Medulla oblongata (tissue), 1 donor: ENCODE measurements at regions not wholly inside any gene's neighbourhood (a gene's known extent, or its start where the extent isn't known, plus 50 kb on each side); places are given as distances from the start of the nearest gene placed in this dataset.
"Not testable (repeated sequence)": the region's sequence is repeated elsewhere in the genome, so short reads cannot be mapped to it uniquely, and the experiment has no call there.

Experiments
- DNase-seq: peaks from one replicate; pipeline ENCODE4 v3.0.0-alpha.2; 2015; ENCODE audit errors: extremely low spot score

GRCh38 chr2:87429931-87430275 is 318.0 kb upstream of the PLGLB2 start:
- DNase-seq: not testable (repeated sequence)

- not testable (repeated sequence) for DNase-seq
Measured at GRCh38 chr2:87431051-87431450, 316.8 kb upstream of the PLGLB2 start.

GRCh38 chr2:87432711-87433453 is 315.0 kb upstream of the PLGLB2 start:
- not testable (repeated sequence) for DNase-seq

GRCh38 chr2:87436007-87436406 is 311.9 kb upstream of the PLGLB2 start:
- not testable (repeated sequence) for DNase-seq

- not testable (repeated sequence) for DNase-seq
Measured at GRCh38 chr2:87437701-87438260, 310.1 kb upstream of the PLGLB2 start.

GRCh38 chr2:87438780-87439454 is 309.0 kb upstream of the PLGLB2 start:
- not testable (repeated sequence) for DNase-seq

GRCh38 chr2:87439617-87440204 is 308.2 kb upstream of the PLGLB2 start:
- not testable (repeated sequence) for DNase-seq

- DNase-seq: not testable (repeated sequence)
Measured at GRCh38 chr2:87440650-87441049, 307.2 kb upstream of the PLGLB2 start.

GRCh38 chr2:87441375-87441774 is 306.5 kb upstream of the PLGLB2 start:
- not testable (repeated sequence) for DNase-seq

- DNase-seq: not testable (repeated sequence)
Measured at GRCh38 chr2:87442983-87443577, 304.8 kb upstream of the PLGLB2 start.

- not testable (repeated sequence) for DNase-seq
Measured at GRCh38 chr2:87444951-87445350, 302.9 kb upstream of the PLGLB2 start.

- not testable (repeated sequence) for DNase-seq
Measured at GRCh38 chr2:87445613-87446312, 302.1 kb upstream of the PLGLB2 start.

GRCh38 chr2:87446313-87446696 is 301.6 kb upstream of the PLGLB2 start:
- not testable (repeated sequence) for DNase-seq

- not testable (repeated sequence) for DNase-seq
Measured at GRCh38 chr2:87449462-87449980, 298.4 kb upstream of the PLGLB2 start.

GRCh38 chr2:87452193-87452592 is 295.7 kb upstream of the PLGLB2 start:
- DNase-seq: not testable (repeated sequence)

- not testable (repeated sequence) for DNase-seq
Measured at GRCh38 chr2:87452861-87453260, 295.0 kb upstream of the PLGLB2 start.

- not testable (repeated sequence) for DNase-seq
Measured at GRCh38 chr2:87453965-87454364, 293.9 kb upstream of the PLGLB2 start.

- not testable (repeated sequence) for DNase-seq
Measured at GRCh38 chr2:87454421-87454820, 293.5 kb upstream of the PLGLB2 start.

GRCh38 chr2:87455209-87455853 is 292.6 kb upstream of the PLGLB2 start:
- not testable (repeated sequence) for DNase-seq

- DNase-seq: not testable (repeated sequence)
Measured at GRCh38 chr2:87455854-87456249, 292.0 kb upstream of the PLGLB2 start.
